Myocyte (in vitro differentiated cells): ENCODE measurements at regions not wholly inside any gene's neighbourhood (a gene's known extent, or its start where the extent isn't known, plus 50 kb on each side); places are given as distances from the start of the nearest gene placed in this dataset.

Experiments used
- DNase-seq: peaks from one replicate; pipeline ENCODE4 v3.0.0-alpha.2; 2012; ENCODE audit warnings: low read depth

- DNase-seq: no peak
Measured at GRCh38 chr2:34486965-34487364, 887.9 kb upstream of the FAM98A start.

GRCh38 chr2:34481542-34481941 is 882.4 kb upstream of the FAM98A start:
- no peak for DNase-seq

- DNase-seq: no peak
Measured at GRCh38 chr2:34480366-34480765, 881.3 kb upstream of the FAM98A start.

GRCh38 chr2:34475156-34475555 is 876.1 kb upstream of the FAM98A start:
- no peak for DNase-seq

- no peak for DNase-seq
Measured at GRCh38 chr2:34474646-34475045, 875.5 kb upstream of the FAM98A start.

GRCh38 chr2:34447097-34447496 is 848.0 kb upstream of the FAM98A start:
- DNase-seq: no peak

GRCh38 chr2:34423301-34423700 is 824.2 kb upstream of the FAM98A start:
- DNase-seq: no peak

- no peak for DNase-seq
Measured at GRCh38 chr2:34419856-34420255, 820.8 kb upstream of the FAM98A start.

GRCh38 chr2:34416856-34417255 is 817.8 kb upstream of the FAM98A start:
- DNase-seq: no peak

- DNase-seq: no peak
Measured at GRCh38 chr2:34414856-34415255, 815.8 kb upstream of the FAM98A start.

- DNase-seq: no peak
Measured at GRCh38 chr2:34408100-34408499, 809.0 kb upstream of the FAM98A start.

- no peak for DNase-seq
Measured at GRCh38 chr2:34403512-34403911, 804.4 kb upstream of the FAM98A start.

GRCh38 chr2:34402376-34402775 is 803.3 kb upstream of the FAM98A start:
- DNase-seq: no peak

GRCh38 chr2:34401186-34401585 is 802.1 kb upstream of the FAM98A start:
- DNase-seq: peak; percentile 0

GRCh38 chr2:34388446-34388845 is 789.3 kb upstream of the FAM98A start:
- DNase-seq: no peak

- no peak for DNase-seq
Measured at GRCh38 chr2:34387536-34387935, 788.4 kb upstream of the FAM98A start.

GRCh38 chr2:34379586-34379985 is 780.5 kb upstream of the FAM98A start:
- no peak for DNase-seq

- DNase-seq: no peak
Measured at GRCh38 chr2:34373586-34374233, 774.6 kb upstream of the FAM98A start.

- DNase-seq: no peak
Measured at GRCh38 chr2:34372967-34373366, 773.9 kb upstream of the FAM98A start.

- DNase-seq: no peak
Measured at GRCh38 chr2:34371711-34372110, 772.6 kb upstream of the FAM98A start.

GRCh38 chr2:34368304-34368703 is 769.2 kb upstream of the FAM98A start:
- no peak for DNase-seq

- no peak for DNase-seq
Measured at GRCh38 chr2:34365932-34366331, 766.8 kb upstream of the FAM98A start.

- no peak for DNase-seq
Measured at GRCh38 chr2:34365512-34365911, 766.4 kb upstream of the FAM98A start.
